NT2/D1 (cell line): ENCODE measurements at regions not wholly inside any gene's neighbourhood (a gene's known extent, or its start where the extent isn't known, plus 50 kb on each side); places are given as distances from the start of the nearest gene placed in this dataset.
A peak's percentile ranks its signal among the peaks of the same experiment; 100 is the strongest.
"Not testable (repeated sequence)": the region's sequence is repeated elsewhere in the genome, so short reads cannot be mapped to it uniquely, and the experiment has no call there.

Experiments
- DNase-seq: peaks from one replicate; pipeline ENCODE4 v3.0.0-alpha.2; 2011; ENCODE audit warnings: low read depth, low spot score
- H3K27me3 ChIP-seq: 2 replicates; pipeline ENCODE4 v1.6.0; 2011; ENCODE audit warnings: mild to moderate bottlenecking; ENCODE audit not compliant: insufficient read length, insufficient read depth
- H3K36me3 ChIP-seq: 2 replicates; pipeline ENCODE4 v1.6.1; 2011; ENCODE audit warnings: mild to moderate bottlenecking, low read length, mixed read lengths; ENCODE audit not compliant: insufficient read depth, insufficient read length
- H3K4me1 ChIP-seq: 2 replicates; pipeline ENCODE4 v1.5.1; 2011; ENCODE audit not compliant: insufficient read depth, insufficient read length
- H3K4me3 ChIP-seq: 2 replicates; pipeline ENCODE4 v1.5.1; 2011; ENCODE audit warnings: low read depth; ENCODE audit not compliant: insufficient read length
- H3K9ac ChIP-seq: 2 replicates; pipeline ENCODE4 v1.6.0; 2011; ENCODE audit warnings: low read depth; ENCODE audit not compliant: insufficient read length
- H3K9me3 ChIP-seq: 2 replicates; pipeline ENCODE4 v1.5.1; 2011; ENCODE audit warnings: mild to moderate bottlenecking, low read length; ENCODE audit not compliant: insufficient read depth
- SUZ12 ChIP-seq: IDR thresholded peaks from 2 replicates; pipeline ENCODE4 v1.6.1; 2011; ENCODE audit not compliant: insufficient read length, insufficient read depth; ENCODE audit errors: extremely low read depth
- YY1 ChIP-seq: IDR thresholded peaks from 2 replicates; pipeline ENCODE4 v1.6.1; 2011; ENCODE audit not compliant: insufficient read length, insufficient read depth
- ZNF274 ChIP-seq: IDR thresholded peaks from 2 replicates; pipeline ENCODE4 v1.6.1; 2011; ENCODE audit warnings: mild to moderate bottlenecking, low read depth, low read length

DNA sequence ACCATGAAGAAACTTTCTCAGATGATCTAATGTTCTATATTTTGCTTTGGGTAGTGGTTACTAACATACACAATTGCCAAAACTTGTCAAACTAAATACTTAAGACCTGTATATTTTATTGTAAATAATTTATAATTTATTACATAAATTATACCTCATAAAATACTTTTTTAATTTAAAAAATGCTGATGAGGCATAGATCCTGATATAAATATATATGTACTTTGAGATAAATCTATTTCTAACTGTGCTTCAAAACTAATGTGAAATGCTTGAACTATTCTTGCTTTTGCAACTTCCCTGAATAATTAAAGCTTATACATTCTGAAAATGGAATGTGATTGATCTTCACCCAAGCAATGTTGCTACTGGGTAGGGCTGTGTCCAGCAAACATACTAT lies 568.8 kb downstream of the INSC start:
- H3K27me3 ChIP-seq, result no peaks in the 10 kb centered on the region
- no peaks in the 10 kb centered on the region for H3K36me3 ChIP-seq
- TF ChIP-seq ZNF274 (no peak), YY1 (no peak), SUZ12 (no peak)
- no peak overlapping the region for H3K4me3 ChIP-seq
- no peaks in the 10 kb centered on the region for H3K4me1 ChIP-seq
- DNase-seq, result no peak
- peaks cover 9% of the 10 kb centered on the region; the same call in 1 of the 2 replicates for H3K9me3 ChIP-seq
- H3K9ac ChIP-seq, result no peak overlapping the region

DNA sequence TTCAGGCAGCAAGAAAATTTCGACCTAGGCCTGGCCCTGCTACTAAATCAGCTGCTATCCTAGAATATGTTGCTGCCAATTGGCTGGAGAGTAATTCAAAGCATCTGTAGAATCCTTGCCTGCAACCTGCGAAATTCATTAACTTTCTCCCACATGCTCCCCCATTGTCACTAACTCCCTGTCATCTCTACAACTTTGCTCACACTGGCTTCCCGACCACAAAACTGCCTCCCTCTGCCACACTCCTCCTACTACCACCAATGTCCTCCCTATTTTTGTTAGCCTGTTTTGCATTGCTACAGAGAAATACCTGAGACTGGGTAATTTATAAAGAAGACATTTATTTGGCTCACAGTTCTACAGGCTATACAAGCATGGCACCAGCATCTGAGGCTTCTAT lies 570.6 kb downstream of the INSC start:
- DNase-seq, result no peak
- Histone ChIP-seq H3K4me3 (no peak overlapping the region), H3K9ac (no peak overlapping the region), H3K9me3 (peaks cover 9% of the 10 kb centered on the region; the same call in 1 of the 2 replicates), H3K36me3 (no peaks in the 10 kb centered on the region), H3K4me1 (no peaks in the 10 kb centered on the region), H3K27me3 (no peaks in the 10 kb centered on the region)
- no peak for TF ChIP-seq ZNF274
- no peak for TF ChIP-seq YY1
- no peak for TF ChIP-seq SUZ12

DNA sequence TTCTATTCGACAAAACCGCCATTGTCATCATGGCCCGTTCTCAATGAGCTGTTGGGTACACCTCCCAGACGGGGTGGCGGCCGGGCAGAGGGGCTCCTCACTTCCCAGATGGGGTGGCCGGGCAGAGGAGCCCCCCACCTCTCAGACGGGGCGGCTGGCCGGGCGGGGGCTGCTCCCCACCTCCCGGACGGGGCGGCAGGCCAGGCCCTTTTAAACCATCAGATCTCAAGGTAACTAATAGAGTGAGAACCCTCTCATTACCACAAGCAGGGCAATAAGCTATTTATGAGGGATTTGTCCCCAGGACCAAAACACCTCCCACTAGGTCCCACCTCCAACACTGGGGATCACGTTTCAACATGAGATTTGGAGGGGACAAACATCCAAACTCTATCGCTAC lies 571.5 kb downstream of the INSC start:
- H3K9ac ChIP-seq, H3K27me3 ChIP-seq, H3K36me3 ChIP-seq, DNase-seq, H3K4me3 ChIP-seq, H3K4me1 ChIP-seq: not testable (repeated sequence)
- H3K9me3 ChIP-seq, result peaks cover 16% of the 10 kb centered on the region; the same call in 1 of the 2 replicates

DNA sequence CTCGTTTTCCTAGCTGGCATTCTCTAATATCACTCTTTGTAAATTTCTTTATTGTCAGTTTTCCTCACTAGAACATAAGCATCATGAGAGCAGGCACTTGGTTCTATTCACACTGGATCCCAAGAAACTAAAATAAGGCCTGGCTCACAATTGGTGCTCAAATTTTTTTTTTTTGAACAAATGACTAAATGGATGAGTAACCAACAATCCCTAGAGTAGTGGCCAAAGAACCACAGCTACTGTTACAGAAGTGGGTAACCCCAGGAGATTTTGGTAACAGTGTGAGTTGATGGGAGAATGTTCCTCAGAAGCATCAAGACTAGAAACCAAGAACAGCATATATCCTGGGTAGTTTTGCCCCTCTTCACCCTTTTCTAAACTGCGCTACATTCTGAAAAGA lies 572.6 kb downstream of the INSC start:
- no peak for DNase-seq
- Histone ChIP-seq H3K4me1 (no peaks in the 10 kb centered on the region), H3K9me3 (peaks cover 16% of the 10 kb centered on the region; the same call in 1 of the 2 replicates), H3K9ac (no peak overlapping the region), H3K27me3 (peaks cover 2% of the 10 kb centered on the region), H3K4me3 (no peak overlapping the region), H3K36me3 (no peaks in the 10 kb centered on the region)
- TF ChIP-seq YY1 (no peak), ZNF274 (no peak), SUZ12 (no peak)

- no peak for DNase-seq
- no peak overlapping the region for H3K9ac ChIP-seq
- no peak overlapping the region for H3K4me3 ChIP-seq
- no peaks in the 10 kb centered on the region for H3K4me1 ChIP-seq
- peaks cover 2% of the 10 kb centered on the region for H3K27me3 ChIP-seq
- no peak for TF ChIP-seq SUZ12
- TF ChIP-seq YY1, result no peak
- TF ChIP-seq ZNF274, result no peak
- H3K9me3 ChIP-seq, result peaks cover 16% of the 10 kb centered on the region; the same call in 1 of the 2 replicates
- no peaks in the 10 kb centered on the region for H3K36me3 ChIP-seq
Observed at GRCh38 chr11:15688351-15688792, 573.6 kb downstream of the INSC start.

- Histone ChIP-seq H3K36me3 (no peaks in the 10 kb centered on the region), H3K4me3 (no peak overlapping the region), H3K9me3 (peaks cover 7% of the 10 kb centered on the region; the same call in 1 of the 2 replicates), H3K4me1 (no peaks in the 10 kb centered on the region), H3K9ac (no peak overlapping the region), H3K27me3 (peaks cover 2% of the 10 kb centered on the region)
- TF ChIP-seq ZNF274 (no peak), SUZ12 (no peak), YY1 (no peak)
- DNase-seq, result no peak
Observed at GRCh38 chr11:15690320-15690719, 575.6 kb downstream of the INSC start.

DNA sequence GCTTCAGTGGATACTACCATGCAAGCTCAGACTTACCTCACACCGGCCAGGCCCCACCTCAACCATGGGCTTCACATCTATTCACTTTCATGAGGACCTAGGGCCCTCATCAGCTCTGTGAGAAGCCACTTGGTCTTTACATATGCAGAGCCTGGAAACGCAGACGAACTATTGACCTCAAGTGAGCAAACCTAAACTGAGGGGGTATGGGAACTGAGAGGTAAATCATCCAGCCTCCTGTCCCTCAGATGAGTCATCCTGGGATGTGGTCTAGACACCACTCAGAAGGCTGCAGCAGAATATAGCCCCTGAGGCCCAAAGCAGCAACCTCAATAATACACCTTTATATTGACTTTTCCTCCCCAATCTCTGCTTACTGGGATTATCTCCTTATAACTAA lies 578.0 kb downstream of the INSC start:
- Histone ChIP-seq H3K27me3 (peaks cover 2% of the 10 kb centered on the region), H3K36me3 (no peaks in the 10 kb centered on the region), H3K4me3 (no peak overlapping the region), H3K9me3 (0 out of 2 replicates have a peak, but pooled peaks cover 7% of the 10 kb centered on the region), H3K4me1 (no peaks in the 10 kb centered on the region), H3K9ac (no peak overlapping the region)
- peak; percentile 49 for DNase-seq
- no peak for TF ChIP-seq ZNF274
- TF ChIP-seq SUZ12, result no peak
- TF ChIP-seq YY1, result no peak
